Right lobe of liver (tissue), 4 donors: ENCODE measurements at regions not wholly inside any gene's neighbourhood (a gene's known extent, or its start where the extent isn't known, plus 50 kb on each side); places are given as distances from the start of the nearest gene placed in this dataset.

ENCODE experiments used
- POLR2A ChIP-seq: fragments of 450-650 bp; IDR thresholded peaks from one replicate; pipeline ENCODE4 v1.6.1; 2017; ENCODE audit warnings: antibody characterized with exemption, mild to moderate bottlenecking
- TF ChIP-seq, protein P1 (sequence below), 4 donors: fragments of 200-600 bp in 3 of 4; fragments of 450-650 bp in 1 of 4; IDR thresholded peaks; one replicate each; pipeline versions ENCODE4 v1.5.1 to v1.8.0; 2016 to 2022; ENCODE audit warnings: antibody characterized with exemption in 4 of 4, mild to moderate bottlenecking in 2 of 4
- donor health status: DM: no; HTN: no; CAD: no.
- donor health status: DM: no; HTN: no; CAD: no.
- donor health status: DM: no; HTN: yes; CAD: no.

DNA sequence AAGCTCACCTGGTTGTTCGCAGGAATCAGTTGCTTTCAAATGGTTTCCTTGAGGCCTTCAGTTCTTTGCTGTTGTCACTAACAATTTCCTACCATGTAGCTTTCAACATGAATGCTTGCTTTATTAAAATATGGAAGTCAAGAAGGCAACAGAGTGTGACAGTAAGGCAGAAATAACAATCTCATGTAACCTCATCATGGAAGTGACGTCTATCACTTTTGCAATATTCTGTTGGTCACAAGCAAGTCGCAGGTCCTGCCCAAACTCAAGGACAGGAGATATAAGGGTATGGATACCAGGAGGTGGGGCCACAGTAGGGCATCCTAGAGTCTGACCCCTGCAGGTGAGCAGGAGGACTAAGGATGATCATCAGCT, 296.8 kb upstream of the ZP4 start:
- TF ChIP-seq, protein P1, sequence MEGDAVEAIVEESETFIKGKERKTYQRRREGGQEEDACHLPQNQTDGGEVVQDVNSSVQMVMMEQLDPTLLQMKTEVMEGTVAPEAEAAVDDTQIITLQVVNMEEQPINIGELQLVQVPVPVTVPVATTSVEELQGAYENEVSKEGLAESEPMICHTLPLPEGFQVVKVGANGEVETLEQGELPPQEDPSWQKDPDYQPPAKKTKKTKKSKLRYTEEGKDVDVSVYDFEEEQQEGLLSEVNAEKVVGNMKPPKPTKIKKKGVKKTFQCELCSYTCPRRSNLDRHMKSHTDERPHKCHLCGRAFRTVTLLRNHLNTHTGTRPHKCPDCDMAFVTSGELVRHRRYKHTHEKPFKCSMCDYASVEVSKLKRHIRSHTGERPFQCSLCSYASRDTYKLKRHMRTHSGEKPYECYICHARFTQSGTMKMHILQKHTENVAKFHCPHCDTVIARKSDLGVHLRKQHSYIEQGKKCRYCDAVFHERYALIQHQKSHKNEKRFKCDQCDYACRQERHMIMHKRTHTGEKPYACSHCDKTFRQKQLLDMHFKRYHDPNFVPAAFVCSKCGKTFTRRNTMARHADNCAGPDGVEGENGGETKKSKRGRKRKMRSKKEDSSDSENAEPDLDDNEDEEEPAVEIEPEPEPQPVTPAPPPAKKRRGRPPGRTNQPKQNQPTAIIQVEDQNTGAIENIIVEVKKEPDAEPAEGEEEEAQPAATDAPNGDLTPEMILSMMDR (IDR thresholded peaks at IDR 0.05), result no peak
- no peak for TF ChIP-seq POLR2A
